ENCODE measurements at regions not wholly inside any gene's neighbourhood (a gene's known extent, or its start where the extent isn't known, plus 50 kb on each side); places are given as distances from the start of the nearest gene placed in this dataset.

GRCh38 chr10:3622845-3623621 lies 162.0 kb downstream of the KLF6 start:
- DNase-seq: no peak

GRCh38 chr10:3622427-3622826 lies 162.6 kb downstream of the KLF6 start:
- peak; percentile 9 for DNase-seq

GRCh38 chr10:3620818-3621217 lies 164.2 kb downstream of the KLF6 start:
- no peak for DNase-seq

- no peak for DNase-seq
These were observed 165.8 kb downstream of the KLF6 start for GRCh38 chr10:3619241-3619640.

GRCh38 chr10:3616880-3617279 lies 168.1 kb downstream of the KLF6 start:
- DNase-seq: no peak

- no peak for DNase-seq
These were observed 171.7 kb downstream of the KLF6 start for GRCh38 chr10:3613318-3613717.

- DNase-seq: no peak
These were observed 172.6 kb downstream of the KLF6 start for GRCh38 chr10:3612183-3613001.

DNA sequence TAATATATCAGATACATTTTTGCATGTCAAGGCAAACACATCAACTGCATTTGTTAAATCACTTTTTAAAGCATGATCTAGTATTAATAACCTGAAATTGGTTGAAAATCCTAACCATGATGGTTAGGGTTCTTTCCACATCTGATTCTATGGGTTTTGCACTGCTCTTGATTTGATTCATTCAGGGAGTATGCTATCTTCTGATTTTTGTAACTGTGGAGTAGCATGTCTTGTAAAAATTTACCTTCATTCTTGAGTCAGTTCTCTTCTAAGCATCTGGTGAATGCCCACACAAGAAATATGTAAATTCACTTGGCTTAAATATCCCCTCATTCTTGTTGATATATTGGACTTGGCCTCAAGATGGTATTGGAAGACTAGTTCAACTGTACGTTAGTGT lies 178.7 kb downstream of the KLF6 start:
- DNase-seq: no peak

GRCh38 chr10:3605882-3606281 lies 179.1 kb downstream of the KLF6 start:
- no peak for DNase-seq

DNA sequence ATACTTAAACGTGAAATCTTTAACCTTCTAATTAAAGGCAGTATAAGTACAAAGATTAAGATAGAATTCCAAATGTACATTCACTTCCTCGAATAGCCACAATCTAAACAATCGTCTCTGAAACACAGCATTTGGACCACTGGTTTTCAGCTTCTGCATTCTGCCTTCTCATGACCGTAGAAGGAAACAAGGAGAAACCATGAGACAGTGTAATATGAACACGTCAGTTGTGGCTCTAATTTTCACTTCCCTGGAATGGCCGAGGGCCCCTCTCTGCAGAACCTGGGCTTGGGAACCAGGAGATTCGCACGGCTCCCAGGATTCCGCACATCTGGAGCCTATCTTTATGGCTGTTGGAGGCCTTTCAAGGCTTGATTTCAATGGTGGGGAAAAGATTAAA lies 189.3 kb downstream of the KLF6 start:
- peak; percentile 51 for DNase-seq

- no peak for DNase-seq
These were observed 191.4 kb downstream of the KLF6 start for GRCh38 chr10:3593611-3594010.

- no peak for DNase-seq
These were observed 192.6 kb downstream of the KLF6 start for GRCh38 chr10:3592424-3592823.

GRCh38 chr10:3588816-3589215 lies 196.2 kb downstream of the KLF6 start:
- no peak for DNase-seq

- no peak for DNase-seq
These were observed 196.7 kb downstream of the KLF6 start for GRCh38 chr10:3588346-3588745.

- DNase-seq: no peak
These were observed 199.9 kb downstream of the KLF6 start for GRCh38 chr10:3584926-3585784.

DNA sequence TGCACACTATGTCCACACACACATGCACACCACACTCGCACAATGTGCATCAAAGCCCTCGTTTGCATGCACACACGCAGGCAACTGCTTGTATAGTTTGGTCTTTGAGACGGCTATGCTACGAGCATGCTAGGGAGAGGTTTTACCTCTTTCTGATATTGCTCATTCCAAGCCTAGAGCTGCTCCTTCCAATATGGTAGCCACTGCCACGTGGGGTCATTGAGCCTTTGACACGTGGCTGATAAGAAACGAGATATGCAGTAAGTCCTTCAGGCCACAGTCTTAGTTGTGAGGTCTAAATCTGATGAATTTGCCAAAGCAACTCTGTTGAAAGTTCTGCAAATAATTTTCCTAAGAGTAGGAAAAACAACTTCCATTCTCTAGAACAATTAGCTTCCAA lies 204.4 kb downstream of the KLF6 start:
- no peak for DNase-seq

- no peak for DNase-seq
These were observed 205.2 kb downstream of the KLF6 start for GRCh38 chr10:3579845-3580244.

DNA sequence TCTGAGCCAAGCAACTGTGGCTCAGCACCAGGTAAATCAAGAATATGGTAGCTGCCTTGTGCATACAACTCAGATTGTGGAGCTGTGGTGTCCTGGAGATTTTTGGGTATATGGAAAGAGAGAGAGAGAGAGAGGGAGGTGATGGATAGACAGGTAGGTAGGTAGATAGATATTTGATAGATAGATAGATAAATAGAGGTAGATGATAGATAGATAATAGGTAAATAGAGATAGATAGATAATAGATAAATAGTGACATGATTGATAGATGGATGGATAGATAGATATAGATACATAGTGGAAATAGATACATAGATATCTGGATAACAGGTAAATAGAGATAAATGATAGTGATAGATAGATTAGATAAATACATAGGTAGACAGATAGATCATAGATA lies 206.3 kb downstream of the KLF6 start:
- no peak for DNase-seq

GRCh38 chr10:3578159-3578558 lies 206.8 kb downstream of the KLF6 start:
- DNase-seq: no peak

GRCh38 chr10:3574451-3574850 lies 210.6 kb downstream of the KLF6 start:
- no peak for DNase-seq

DNA sequence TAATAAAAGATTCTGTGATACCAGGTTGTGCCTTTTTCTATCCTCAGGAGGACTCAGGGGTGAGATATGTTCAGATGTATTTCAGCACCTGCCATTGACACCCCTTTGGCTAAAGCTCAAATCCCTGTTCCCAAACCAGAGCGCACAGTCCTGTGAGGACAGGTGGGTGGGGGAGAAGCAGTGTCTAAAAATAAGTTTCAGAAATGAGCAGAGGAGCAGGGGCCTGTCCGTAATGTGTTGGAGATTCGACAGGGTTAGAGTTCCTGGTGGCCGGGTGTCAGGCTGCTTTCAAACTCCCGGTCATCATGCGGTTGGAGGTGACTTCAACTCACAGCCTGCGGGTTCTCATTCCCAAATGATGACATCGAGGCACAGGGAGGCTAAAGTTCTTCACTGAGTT lies 211.5 kb downstream of the KLF6 start:
- no peak for DNase-seq

DNA sequence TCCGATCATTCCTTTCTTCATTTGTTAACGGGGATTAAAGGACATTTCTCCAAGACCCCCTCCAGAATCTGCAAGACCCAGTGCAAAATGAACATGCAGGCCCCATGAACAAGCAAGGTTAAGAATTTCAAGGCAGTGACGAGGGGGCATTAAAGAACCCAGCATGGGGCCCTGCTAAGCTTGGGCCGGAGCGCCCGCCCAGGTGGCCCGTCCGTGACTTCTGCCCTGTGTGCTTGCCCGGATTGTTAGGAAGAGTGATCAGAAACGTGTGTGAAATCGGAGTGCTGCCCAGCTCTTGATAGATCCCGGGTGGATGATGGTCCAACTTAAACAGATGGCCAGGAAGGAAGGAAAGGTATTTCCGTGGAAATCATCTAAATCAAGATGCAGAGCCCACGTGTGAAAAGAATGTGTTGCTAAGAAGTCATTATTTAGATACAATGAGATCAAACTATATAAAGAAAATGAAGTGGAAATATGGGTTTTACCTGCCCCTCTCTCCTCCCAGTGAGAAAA lies 213.6 kb downstream of the KLF6 start:
- DNase-seq: no peak

DNA sequence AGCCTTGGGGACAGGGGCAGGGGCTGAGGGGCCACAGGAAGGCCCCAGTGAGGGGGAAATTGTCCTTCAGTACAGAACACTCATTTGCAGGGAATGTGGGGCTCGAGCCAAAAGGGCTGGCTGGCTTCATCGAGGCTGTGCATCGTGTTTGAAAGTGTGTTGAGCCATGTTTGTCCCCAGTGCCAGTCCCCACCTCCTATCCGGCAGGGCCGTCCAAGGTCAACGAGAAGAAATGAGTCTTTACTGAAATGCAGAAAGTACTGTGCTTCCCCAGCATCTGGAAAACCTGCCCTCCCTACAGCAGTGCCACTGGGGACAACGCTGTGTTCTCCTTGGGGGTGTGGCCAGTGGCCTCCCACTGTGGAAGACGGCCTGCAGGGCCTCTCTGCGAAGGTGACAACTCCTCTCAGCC lies 214.1 kb downstream of the KLF6 start:
- DNase-seq: no peak

Data from suppressor macrophage treated with lipopolysaccharide for 4 hours (primary cell).